Endothelial cell of umbilical vein (primary cell): ENCODE measurements at regions not wholly inside any gene's neighbourhood (a gene's known extent, or its start where the extent isn't known, plus 50 kb on each side); places are given as distances from the start of the nearest gene placed in this dataset.

Experiments used
- BruUV-seq: library from RNA; stranded (reverse); fragments of 400-500 nt; replicated peaks from 2 replicates; lab custom pipeline; 2021; lab: Mats Ljungman, UMichigan
- CTCF ChIA-PET: fragments of 300-600, 350-600 bp; sonication (Branson Sonifier 250); formaldehyde crosslinking; loops from one replicate; lab custom pipeline; 2021; ENCODE audit warnings: antibody characterized with exemption, inconsistent platforms; lab: Charles Lee
- POLR2A ChIA-PET: fragments of 300-600, 350-600 bp; sonication (Branson Sonifier 250); formaldehyde crosslinking; loops from one replicate; lab custom pipeline; 2021; ENCODE audit warnings: antibody characterized with exemption, inconsistent platforms; lab: Charles Lee
- DNase-seq: peaks from one replicate; pipeline ENCODE4 v3.0.0-alpha.2; 2011; ENCODE audit warnings: low read depth, low spot score
- FAIRE-seq: peaks from 2 replicates; lab custom pipeline; 2011; peaks lifted over from hg19 to GRCh38; lab: Jason Lieb, UNC
- H2AFZ ChIP-seq: 2 replicates; pipeline ENCODE4 v1.6.0; 2012; ENCODE audit warnings: low read depth, low read length, control low read depth, inconsistent platforms
- H3K27ac ChIP-seq: 2 replicates; pipeline ENCODE4 v1.5.1; 2011; ENCODE audit warnings: low read depth, mild to moderate bottlenecking, control low read depth, low read length, moderate library complexity; ENCODE audit not compliant: insufficient read depth
- H3K27me3 ChIP-seq, 2 experiments: 2 replicates each; pipeline versions ENCODE4 v1.6.0 to v1.6.1; 2011; ENCODE audit warnings: low read length in 2 of 2, mixed read lengths in 1 of 2; ENCODE audit not compliant: control insufficient read depth in 2 of 2, insufficient read depth in 2 of 2
- H3K36me3 ChIP-seq, 2 experiments: 2 replicates in 1 of 2; 3 replicates in 1 of 2; pipeline ENCODE4 v1.5.1; 2011; ENCODE audit warnings: low read length in 2 of 2, mild to moderate bottlenecking in 1 of 2, moderate library complexity in 1 of 2; ENCODE audit not compliant: control insufficient read depth in 2 of 2, insufficient read depth in 2 of 2; ENCODE audit errors: extremely low read depth in 1 of 2
- H3K4me1 ChIP-seq: 3 replicates; pipeline ENCODE4 v1.5.1; 2011; ENCODE audit warnings: mild to moderate bottlenecking, low read length; ENCODE audit not compliant: control insufficient read depth, insufficient read depth; ENCODE audit errors: extremely low read depth
- H3K4me2 ChIP-seq: 2 replicates; pipeline ENCODE4 v1.6.1; 2011; ENCODE audit warnings: low read length, control low read depth, mixed read lengths; ENCODE audit not compliant: insufficient read depth
- H3K4me3 ChIP-seq, 3 experiments: fragments of 200-600 bp in 1 of 3; sonication (generic), shearing (Covaris generic) in 1 of 3; replicated peaks in 1 of 3; 2 replicates each; pipeline ENCODE4 v1.5.1; 2011 to 2016; ENCODE audit warnings: control low read depth in 3 of 3, low read length in 3 of 3, mild to moderate bottlenecking in 2 of 3, inconsistent platforms in 1 of 3, low read depth in 1 of 3, moderate library complexity in 1 of 3; ENCODE audit not compliant: insufficient read depth in 1 of 3
- H3K79me2 ChIP-seq: 2 replicates; pipeline ENCODE4 v1.6.0; 2012; ENCODE audit warnings: low read length, inconsistent platforms; ENCODE audit not compliant: control insufficient read depth, insufficient read depth
- H3K9ac ChIP-seq: replicated peaks from 2 replicates; pipeline ENCODE3; 2011; ENCODE audit warnings: low read length, control low read depth; ENCODE audit not compliant: insufficient read depth; ENCODE audit errors: extremely low read depth
- H3K9me1 ChIP-seq: replicated peaks from 3 replicates; pipeline ENCODE4 v1.6.0; 2011; ENCODE audit warnings: mild to moderate bottlenecking, low read length; ENCODE audit not compliant: control insufficient read depth, insufficient read depth; ENCODE audit errors: extremely low read depth
- H3K9me3 ChIP-seq: replicated peaks from 2 replicates; pipeline ENCODE4 v1.5.1; 2012; ENCODE audit warnings: low read length, inconsistent platforms; ENCODE audit not compliant: control insufficient read depth, insufficient read depth
- H4K20me1 ChIP-seq: replicated peaks from 2 replicates; pipeline ENCODE3; 2011; ENCODE audit warnings: mild to moderate bottlenecking, low read length; ENCODE audit not compliant: control insufficient read depth, insufficient read depth; ENCODE audit errors: extremely low read depth
- CTCF ChIP-seq, 2 donors: IDR thresholded peaks; 1 replicate in 1 of 2; 2 replicates in 1 of 2; pipeline ENCODE4 v1.5.1; 2011; ENCODE audit warnings: low read length in 2 of 2, mild to moderate bottlenecking in 2 of 2, moderate library complexity in 2 of 2, control low read depth in 1 of 2, inconsistent platforms in 1 of 2, low read depth in 1 of 2; ENCODE audit not compliant: insufficient read depth in 1 of 2; ENCODE audit errors: extremely low read depth in 1 of 2
- EZH2 ChIP-seq: IDR thresholded peaks from 2 replicates; pipeline ENCODE4 v1.6.1; 2012; ENCODE audit warnings: borderline replicate concordance, low read depth, mild to moderate bottlenecking, moderate library complexity, low read length, inconsistent platforms; ENCODE audit not compliant: severe bottlenecking
- FOS ChIP-seq: IDR thresholded peaks from 2 replicates; pipeline ENCODE4 v1.6.1; 2011; ENCODE audit warnings: mild to moderate bottlenecking, low read length, moderate library complexity, borderline replicate concordance; ENCODE audit not compliant: insufficient read depth
- GATA2 ChIP-seq: IDR thresholded peaks from 2 replicates; pipeline ENCODE4 v1.7.0; 2011; ENCODE audit warnings: low read depth, mild to moderate bottlenecking, moderate library complexity, mixed read lengths, low read length; ENCODE audit not compliant: insufficient read length, insufficient read depth
- MAX ChIP-seq: IDR thresholded peaks from 2 replicates; pipeline ENCODE4 v1.6.1; 2011; ENCODE audit not compliant: insufficient read depth, insufficient read length
- MYC ChIP-seq: IDR thresholded peaks from one replicate; pipeline ENCODE4 v1.6.1; 2011; ENCODE audit warnings: mild to moderate bottlenecking, low read depth, low read length
- POLR2A ChIP-seq: IDR thresholded peaks from 2 replicates; pipeline ENCODE4 v1.6.1; 2012; ENCODE audit warnings: low read depth, mild to moderate bottlenecking, control low read depth, low read length
- POLR2AphosphoS5 ChIP-seq: IDR thresholded peaks from 2 replicates; pipeline ENCODE4 v1.6.1; 2012; ENCODE audit warnings: low read depth, mild to moderate bottlenecking, control low read depth, low read length, moderate library complexity; ENCODE audit not compliant: insufficient read depth
- dilution Hi-C: fragments of 300-500 bp; cut with MboI; formaldehyde crosslinking; loops from one replicate; pipeline ENCODE4 v1.15.0; 2019; ENCODE audit warnings: low sequenced_read_pairs; ENCODE audit not compliant: extremely low pct_ligation_motif_present
- intact Hi-C: fragments of 100-400 bp; cut with micrococcal nuclease; formaldehyde crosslinking; loops from one replicate; pipeline ENCODE4 v1.10.0; 2022

GRCh38 chr17:17416007-17416399 is 60.8 kb upstream of the MED9 start:
- ChIA-PET CTCF (interaction anchor here (1.0 to 3.2 kb wide), 8 partner anchors 11 to 198 kb away, joined by 3 to 13 read pairs (median 6); no protein-coding TSS in a partner anchor), POLR2A (interaction anchor here (2.1 kb wide), 1 partner anchor 80 kb away, joined by 7 read pairs; the partner anchor contains the start of gene RASD1)
- DNase-seq (peak; percentile 91), FAIRE-seq (no peak)
- peak overlapping the region; percentile 94 for H3K27ac ChIP-seq
- no peak overlapping the region for H3K4me3 ChIP-seq
- H3K4me1 ChIP-seq = peaks cover 48% of the 10 kb centered on the region
- no peaks in the 10 kb centered on the region for H3K9me3 ChIP-seq
- no peaks in the 10 kb centered on the region for H3K9me1 ChIP-seq
- TF ChIP-seq FOS (no peak), GATA2 (no peak), MYC (no peak), EZH2 (no peak), MAX (peak; percentile 71), CTCF (IDR thresholded peaks at IDR 0.05; ENCODE audit: extremely low read depth in 1 of 2, insufficient read depth in 1 of 2, low read depth in 1 of 2, low read length in 2 of 2) (no peak), POLR2AphosphoS5 (no peak), POLR2A (no peak)
- H4K20me1 ChIP-seq = no peaks in the 10 kb centered on the region
- intact Hi-C loops = loop anchor here (1.0 to 10.0 kb wide), 4 partner anchors 13 to 981 kb away; no protein-coding TSS in a partner anchor
- H3K27me3 ChIP-seq = no peaks in the 10 kb centered on the region
- peak overlapping the region; percentile 11 for H3K4me2 ChIP-seq
- H3K79me2 ChIP-seq = no peaks in the 10 kb centered on the region
- no TSS peak for BruUV-seq
- peak overlapping the region; percentile 75 for H3K9ac ChIP-seq
- dilution Hi-C loops = no loop called here
- H3K36me3 ChIP-seq = no peaks in the 10 kb centered on the region
- peak overlapping the region; percentile 39 for H2AFZ ChIP-seq
